NCI-H2107 (cell line): ENCODE measurements at regions not wholly inside any gene's neighbourhood (a gene's known extent, or its start where the extent isn't known, plus 50 kb on each side); places are given as distances from the start of the nearest gene placed in this dataset.

Experiments used
- DNase-seq: peaks from one replicate; lab custom pipeline; 2025; lab: John Stamatoyannopoulos, UW

DNA sequence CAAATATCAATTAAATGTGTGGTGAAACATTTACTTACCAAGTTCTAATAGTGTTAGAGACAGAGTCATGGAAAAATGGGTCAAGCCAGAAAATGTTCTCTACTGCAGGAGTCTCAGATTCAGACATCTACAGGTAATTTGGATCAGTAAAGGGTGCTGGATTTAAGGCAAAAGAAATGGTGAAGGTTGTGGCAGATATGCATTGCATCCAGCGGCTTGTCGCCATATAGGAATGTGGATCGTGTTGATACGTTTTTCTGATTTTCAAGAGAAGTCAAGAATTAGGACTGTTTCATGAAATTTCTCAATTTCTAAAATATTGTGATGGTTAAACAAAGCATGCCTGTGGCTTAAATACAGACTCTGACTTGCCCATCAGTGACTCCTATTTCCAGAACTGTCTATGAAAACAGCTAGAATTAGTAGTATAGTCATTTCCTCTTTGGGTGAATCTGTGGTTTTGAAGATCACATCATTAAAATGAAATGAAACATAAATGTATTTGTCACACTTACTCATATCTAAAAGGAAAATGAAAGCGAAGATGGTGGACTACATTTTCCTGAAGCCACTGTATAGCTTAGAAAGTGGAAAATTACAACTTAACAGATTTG, 110.1 kb upstream of the VEGFC start:
- DNase-seq = no peak

GRCh38 chr4:176906709-176907108, 114.0 kb upstream of the VEGFC start:
- DNase-seq = no peak

- no peak for DNase-seq
Measured at GRCh38 chr4:176910646-176911045, 117.9 kb upstream of the VEGFC start.

DNA sequence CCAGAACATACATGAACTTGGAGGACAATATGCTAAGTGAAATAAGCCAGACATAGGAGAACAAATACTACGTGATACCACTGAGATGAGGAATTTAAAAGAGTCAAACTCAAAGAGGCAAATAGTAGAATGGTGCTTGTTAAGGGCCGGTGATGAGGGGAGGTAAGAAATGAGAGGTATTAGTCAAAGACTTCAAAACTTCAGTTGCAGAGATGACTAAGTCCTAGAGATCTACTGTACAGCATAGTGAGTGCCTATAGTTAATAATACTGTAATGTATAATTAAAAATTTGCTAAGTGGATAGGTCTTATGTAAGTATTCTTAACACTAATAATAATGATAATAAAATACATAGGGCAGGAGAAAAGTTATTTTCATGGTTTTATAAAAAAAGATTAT, 126.9 kb upstream of the VEGFC start:
- no peak for DNase-seq

GRCh38 chr4:176920694-176921093, 128.0 kb upstream of the VEGFC start:
- no peak for DNase-seq

DNA sequence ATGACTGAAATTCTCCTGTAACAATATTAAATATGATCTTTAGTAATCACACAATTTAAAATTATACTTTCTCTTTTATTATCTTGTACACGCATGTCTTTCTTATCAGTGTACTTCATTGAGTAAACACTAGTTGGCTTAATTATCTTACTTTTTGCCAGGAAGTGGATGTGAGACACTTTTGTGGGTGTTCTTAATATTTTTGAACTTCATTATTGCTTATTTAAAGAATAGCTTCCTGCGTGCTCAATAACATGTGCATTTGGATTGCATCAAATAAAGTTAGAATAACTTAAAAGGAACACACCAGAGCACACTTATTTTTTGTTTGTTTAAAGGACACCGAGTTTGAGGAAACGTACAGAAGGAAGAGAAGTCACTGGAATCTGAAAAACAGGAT, 128.5 kb upstream of the VEGFC start:
- DNase-seq = no peak

DNA sequence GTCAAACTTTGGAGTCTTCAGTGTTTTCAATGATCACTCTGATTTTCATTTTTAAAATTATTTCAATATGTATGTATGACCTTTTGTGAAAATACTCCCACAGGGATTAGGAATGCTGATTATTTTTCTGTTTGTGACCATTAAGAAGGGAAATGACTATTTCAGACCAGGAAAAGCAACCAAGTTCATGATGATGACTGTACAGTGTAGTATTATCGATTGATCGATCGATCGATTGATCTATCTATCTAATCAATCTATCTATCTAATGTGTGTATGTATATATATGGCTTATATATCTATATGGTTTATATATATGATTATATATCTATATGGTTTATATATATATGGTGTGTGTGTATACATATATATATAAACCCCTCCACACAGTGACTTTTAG, 131.5 kb upstream of the VEGFC start:
- DNase-seq = no peak

DNA sequence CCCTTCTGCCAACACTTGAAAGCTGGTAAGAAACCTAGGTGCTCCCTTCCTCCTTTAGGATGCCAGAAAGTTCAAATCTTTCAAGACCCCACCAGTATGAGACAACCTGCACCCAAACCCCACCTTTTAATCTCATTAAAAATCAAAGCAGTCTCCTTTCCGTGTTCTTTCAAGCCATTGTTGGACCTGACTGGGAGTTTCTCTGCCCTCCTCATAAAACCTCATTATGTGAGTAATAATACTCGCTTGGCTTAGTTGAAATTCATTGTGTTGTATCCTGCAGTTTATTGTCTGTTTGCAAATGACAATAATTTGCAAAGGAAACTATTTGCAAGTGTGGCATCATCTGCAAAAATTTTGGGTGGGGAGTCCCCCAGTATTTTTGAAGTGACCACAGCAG, 133.2 kb upstream of the VEGFC start:
- DNase-seq = no peak

- no peak for DNase-seq
Measured at GRCh38 chr4:176927117-176927516, 134.4 kb upstream of the VEGFC start.

- DNase-seq = no peak
Measured at GRCh38 chr4:176927664-176928063, 134.9 kb upstream of the VEGFC start.

DNA sequence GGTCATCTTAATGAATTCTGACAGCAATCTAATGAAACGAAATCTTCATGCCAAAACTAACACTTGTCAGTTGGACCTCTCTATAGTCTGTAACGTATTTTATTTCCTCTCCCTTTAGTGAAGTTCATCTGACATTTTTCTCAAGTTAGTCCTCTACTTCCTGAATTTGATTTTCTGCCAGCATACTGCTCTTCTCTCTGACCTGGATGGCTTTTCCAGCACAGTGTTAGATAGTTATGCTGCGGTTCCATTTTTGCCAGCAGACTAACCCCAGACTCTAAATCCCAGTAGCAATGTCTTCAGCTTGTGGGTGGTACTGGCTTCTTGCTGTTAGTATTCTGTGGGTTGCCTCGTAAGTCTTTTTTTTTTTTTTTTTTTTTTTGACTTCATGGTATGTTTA, 146.7 kb upstream of the VEGFC start:
- no peak for DNase-seq

- no peak for DNase-seq
Measured at GRCh38 chr4:176945334-176945733, 152.6 kb upstream of the VEGFC start.

GRCh38 chr4:176949029-176949428, 156.3 kb upstream of the VEGFC start:
- DNase-seq = no peak

DNA sequence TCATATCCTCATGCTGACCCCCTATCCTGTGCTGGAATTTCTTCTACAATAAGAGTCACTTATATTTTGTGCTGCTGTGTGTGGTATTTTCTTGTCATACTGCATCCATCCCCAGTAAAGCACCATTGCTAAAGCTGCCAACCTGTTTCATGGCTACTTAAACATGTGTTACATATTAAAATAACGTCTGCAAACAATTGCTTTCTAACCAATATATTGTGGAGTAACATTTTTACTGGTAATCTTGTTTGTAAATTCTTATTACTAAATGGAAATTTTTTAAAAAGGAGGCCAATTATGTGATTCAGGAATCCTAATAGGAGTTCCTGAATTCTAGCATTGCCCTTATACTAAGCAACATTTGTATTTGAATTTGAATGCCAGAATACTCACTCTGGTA, 160.3 kb upstream of the VEGFC start:
- no peak for DNase-seq

DNA sequence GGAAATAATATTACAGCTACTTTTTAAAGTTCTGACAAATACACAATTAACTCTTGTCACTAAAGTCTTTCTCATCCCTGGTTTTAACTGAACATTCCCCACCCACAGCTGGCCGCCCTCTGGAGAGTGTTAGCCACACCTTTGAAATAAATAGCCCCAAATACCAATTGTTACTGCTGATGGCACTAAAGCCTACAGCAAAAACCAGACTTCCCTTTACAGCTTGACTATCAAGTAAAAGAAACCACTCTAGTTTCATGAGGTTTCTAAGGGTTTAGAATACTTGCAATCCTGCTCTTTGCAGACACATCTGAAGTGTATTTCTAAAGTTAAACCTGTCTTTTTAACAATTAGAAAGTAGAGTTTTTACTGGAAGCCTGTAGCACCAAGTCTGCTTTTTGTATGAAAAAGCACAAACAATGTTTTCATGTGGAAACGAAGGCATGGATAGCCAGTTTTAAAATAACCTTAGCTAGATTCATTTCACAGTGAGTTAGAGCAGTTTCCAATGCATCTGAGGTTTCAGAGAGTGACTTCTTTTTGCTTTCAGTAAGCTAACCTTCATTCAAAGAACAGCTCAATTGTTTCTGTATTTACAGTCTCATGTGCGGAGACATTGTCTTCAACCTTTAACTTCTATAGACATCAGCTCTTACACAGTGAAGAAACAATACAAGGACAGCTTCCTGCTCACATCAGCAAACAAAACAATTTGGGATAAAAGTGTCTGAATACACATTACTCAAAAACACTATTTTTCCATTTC, 164.8 kb upstream of the VEGFC start:
- DNase-seq = no peak

DNA sequence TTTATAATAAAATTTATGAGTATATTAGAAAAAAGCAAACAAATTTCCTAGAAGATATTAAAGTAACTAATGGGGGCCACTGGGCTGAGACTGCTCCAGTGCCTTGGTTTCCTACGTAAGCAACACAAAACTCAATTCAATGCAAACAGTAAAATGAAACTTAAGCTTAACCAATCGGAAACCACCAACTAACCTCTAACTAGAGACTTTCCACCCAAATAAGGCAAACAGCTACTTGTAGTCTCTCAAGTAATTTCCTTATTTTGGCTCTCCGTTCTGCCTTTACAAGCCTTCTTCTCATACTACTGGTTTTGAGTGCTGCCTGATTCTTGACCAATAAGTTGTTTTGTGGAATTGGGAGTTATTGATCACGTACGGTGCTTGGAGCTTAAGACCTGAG, 167.3 kb upstream of the VEGFC start:
- DNase-seq = no peak

DNA sequence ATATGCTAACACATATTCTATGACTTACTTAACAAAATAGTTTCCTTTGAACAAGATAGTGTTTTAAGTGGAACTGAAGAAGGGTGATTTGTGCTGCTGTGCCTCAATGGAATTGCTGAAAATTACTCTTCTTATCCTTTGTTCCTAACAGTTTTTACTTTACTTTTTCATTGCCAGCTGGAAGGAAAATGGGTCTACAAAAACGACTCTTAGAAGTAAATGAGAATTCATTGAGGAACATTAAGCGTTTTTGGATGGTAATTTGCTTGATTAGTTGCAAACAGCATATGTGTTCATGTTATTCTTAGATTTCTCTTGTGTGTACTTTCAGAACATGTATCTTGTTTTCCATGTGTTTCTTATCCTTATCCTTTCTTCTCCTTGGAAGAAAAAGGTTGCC, 170.4 kb upstream of the VEGFC start:
- DNase-seq = no peak

DNA sequence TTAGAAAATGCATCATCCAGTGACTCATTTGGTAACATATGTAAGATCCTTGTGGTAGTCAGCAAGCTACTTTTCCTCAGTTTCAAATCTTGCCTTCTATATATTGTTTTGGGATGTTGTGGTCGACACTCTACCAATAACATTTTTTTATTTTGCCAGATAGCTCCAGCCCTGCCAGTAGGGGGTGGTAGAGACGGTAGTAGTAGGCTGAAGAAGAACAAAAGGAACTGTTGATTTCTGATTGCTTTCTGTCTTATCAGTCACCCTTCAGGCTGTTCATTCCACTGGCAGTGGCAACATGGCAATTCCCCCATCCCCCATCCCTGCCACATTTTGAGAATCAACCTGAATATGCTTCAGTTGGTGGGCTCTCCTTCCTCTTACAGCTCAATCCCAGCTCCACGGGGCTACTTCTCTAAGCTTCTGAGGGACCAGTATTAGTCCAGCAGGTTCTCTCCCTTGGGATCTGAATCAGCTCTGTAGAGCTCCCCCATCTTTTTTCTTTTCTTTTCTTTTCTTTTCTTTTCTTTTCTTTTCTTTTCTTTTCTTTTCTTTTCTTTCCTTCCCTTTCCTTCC, 171.5 kb upstream of the VEGFC start:
- no peak for DNase-seq

GRCh38 chr4:176967586-176967985, 174.9 kb upstream of the VEGFC start:
- no peak for DNase-seq

DNA sequence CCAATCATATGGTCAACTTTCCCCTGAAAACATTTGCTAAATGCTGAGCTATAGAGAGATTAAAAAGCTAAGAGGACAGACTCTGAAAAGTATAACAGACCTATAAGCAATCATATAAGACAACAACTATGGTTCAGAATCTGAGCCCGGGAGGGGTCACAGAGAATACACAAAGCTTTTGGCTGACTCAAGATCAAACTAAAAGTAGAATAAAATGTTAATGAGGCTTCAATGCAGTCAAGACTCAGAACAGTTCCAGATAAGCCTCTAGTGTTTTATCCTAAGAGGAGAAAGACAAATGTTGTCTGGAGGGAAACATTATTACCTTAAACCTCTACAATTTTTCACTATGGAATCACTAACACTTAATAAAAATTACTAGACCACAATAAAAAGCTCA, 175.4 kb upstream of the VEGFC start:
- no peak for DNase-seq

- no peak for DNase-seq
Measured at GRCh38 chr4:176969011-176969410, 176.3 kb upstream of the VEGFC start.

DNA sequence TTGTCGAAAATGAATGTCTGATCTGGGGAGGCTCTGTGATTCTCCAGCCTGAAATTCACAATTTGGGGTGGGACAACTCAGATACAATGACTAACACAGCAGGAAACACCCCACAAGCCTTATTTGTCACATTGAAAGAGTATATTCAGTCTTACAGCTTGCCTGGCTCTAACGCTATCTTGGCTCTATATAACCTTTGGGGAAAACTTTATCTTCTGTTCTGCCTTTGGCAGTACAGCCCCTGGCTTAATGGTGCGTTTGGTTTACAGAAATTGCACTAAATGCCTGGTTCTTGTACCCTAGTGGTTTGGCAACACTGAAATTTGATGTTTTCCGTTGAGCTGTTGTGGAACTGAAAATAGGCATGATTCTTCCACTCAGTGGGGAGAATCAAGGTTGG, 178.1 kb upstream of the VEGFC start:
- no peak for DNase-seq

DNA sequence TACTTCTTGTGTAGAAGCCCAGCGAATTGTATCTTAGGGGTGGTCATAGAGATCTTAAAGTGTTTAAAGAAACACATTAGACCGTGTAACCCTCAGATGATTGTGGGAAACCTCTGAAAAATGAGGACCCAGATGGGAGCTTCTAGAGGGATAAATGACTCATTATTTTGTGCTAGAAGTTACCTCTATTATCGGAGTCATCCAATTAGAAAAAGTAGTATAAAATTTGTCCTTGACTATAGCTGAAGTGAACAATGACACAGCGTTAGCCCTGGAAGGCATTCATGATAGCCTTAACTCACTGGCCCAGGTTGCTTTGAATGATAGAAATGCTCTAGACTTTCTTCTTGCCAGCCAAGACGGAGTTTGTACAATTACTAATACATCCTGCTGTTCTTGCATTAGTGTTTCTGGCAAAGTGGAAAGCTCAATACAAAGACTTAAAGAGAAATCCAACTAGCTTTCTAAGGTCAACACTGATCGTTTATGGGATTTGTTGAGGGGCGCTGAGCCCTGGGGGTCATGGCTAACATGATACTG, 178.9 kb upstream of the VEGFC start:
- DNase-seq = no peak
